GM12878 (cell line): ENCODE measurements at regions not wholly inside any gene's neighbourhood (a gene's known extent, or its start where the extent isn't known, plus 50 kb on each side); places are given as distances from the start of the nearest gene placed in this dataset.

Experiments
- ATAC-seq: fragments of 200-7000 bp; cut with Tn5 transposase; 3 replicates; pipeline ENCODE4 v1.9.1; 2020; ENCODE audit warnings: mild to moderate bottlenecking, moderate library complexity
- BruUV-seq: library from RNA; stranded (reverse); fragments of 400-500 nt; replicated peaks from 2 replicates; lab custom pipeline; 2021; lab: Mats Ljungman, UMichigan
- CTCF ChIA-PET: fragments of 300-600 bp; sonication (Branson Sonifier 250); formaldehyde crosslinking; extraction: SDS; loops from one replicate; lab custom pipeline; 2021; ENCODE audit warnings: inconsistent platforms; lab: Yijun Ruan, JAX
- POLR2A ChIA-PET: fragments of 350-600 bp; formaldehyde crosslinking; extraction: SDS; loops from one replicate; lab custom pipeline; 2021; ENCODE audit warnings: inconsistent platforms; lab: Charles Lee
- RAD21 ChIA-PET: fragments of 300-600 bp; sonication (Branson Sonifier 250); formaldehyde crosslinking; loops from one replicate; lab custom pipeline; 2023; ENCODE audit warnings: antibody characterized with exemption; ENCODE audit not compliant: unreplicated experiment; lab: Charles Lee
- SMC1A ChIA-PET: fragments of 300-600 bp; sonication (Branson Sonifier 250); formaldehyde crosslinking; loops from one replicate; lab custom pipeline; 2023; ENCODE audit not compliant: unreplicated experiment, uncharacterized antibody; lab: Charles Lee
- DNase-seq: peaks from one replicate; pipeline ENCODE4 v3.0.0-alpha.2; 2011; ENCODE audit warnings: low read depth, low spot score
- FAIRE-seq: peaks from 3 replicates; lab custom pipeline; 2011; peaks lifted over from hg19 to GRCh38; lab: Jason Lieb, UNC
- H2AFZ ChIP-seq: 2 replicates; pipeline ENCODE4 v1.6.0; 2011; ENCODE audit warnings: low read depth, low read length, control low read depth; ENCODE audit not compliant: control insufficient read depth
- H3K27ac ChIP-seq: 2 replicates; pipeline ENCODE4 v1.5.1; 2011; ENCODE audit warnings: control low read depth; ENCODE audit not compliant: control insufficient read depth, insufficient read depth
- H3K27me3 ChIP-seq, 2 experiments: replicated peaks in 1 of 2; 2 replicates each; pipeline versions ENCODE4 v1.6.0 to v1.6.1; 2011; ENCODE audit warnings: low read length in 1 of 2; ENCODE audit not compliant: control insufficient read depth in 2 of 2, insufficient read depth in 2 of 2
- H3K36me3 ChIP-seq, 2 experiments: 2 replicates each; pipeline ENCODE4 v1.5.1; 2011; ENCODE audit warnings: low read length in 1 of 2; ENCODE audit not compliant: control insufficient read depth in 2 of 2, insufficient read depth in 2 of 2
- H3K4me1 ChIP-seq: 2 replicates; pipeline ENCODE4 v1.6.1; 2011; ENCODE audit warnings: mild to moderate bottlenecking, low read length, moderate library complexity, mixed read lengths; ENCODE audit not compliant: control insufficient read depth, insufficient read depth
- H3K4me2 ChIP-seq: 2 replicates; pipeline ENCODE4 v1.6.0; 2011; ENCODE audit warnings: control low read depth; ENCODE audit not compliant: control insufficient read depth, insufficient read depth
- H3K4me3 ChIP-seq: fragments of 200-600 bp; sonication (generic); 2 replicates; pipeline ENCODE4 v1.5.1; 2016
- H3K79me2 ChIP-seq: 2 replicates; pipeline ENCODE4 v1.6.0; 2011; ENCODE audit warnings: low read length; ENCODE audit not compliant: control insufficient read depth, insufficient read depth
- H3K9ac ChIP-seq: 2 replicates; pipeline ENCODE4 v1.8.0; 2011; ENCODE audit warnings: low read length, control low read depth, mixed read lengths; ENCODE audit not compliant: control insufficient read depth, insufficient read depth
- H3K9me3 ChIP-seq: replicated peaks from 3 replicates; pipeline ENCODE4 v1.5.1; 2011; ENCODE audit warnings: mild to moderate bottlenecking, low read length; ENCODE audit not compliant: control insufficient read depth, insufficient read depth
- H4K20me1 ChIP-seq: 2 replicates; pipeline ENCODE4 v1.6.0; 2011; ENCODE audit not compliant: control insufficient read depth, insufficient read depth
- CHD1 ChIP-seq: IDR thresholded peaks from 2 replicates; pipeline ENCODE4 v1.6.1; 2012; ENCODE audit warnings: low read depth, low read length, improper control_type of control experiment
- EGR1 ChIP-seq, 2 experiments: IDR thresholded peaks; 1 replicate in 1 of 2; 2 replicates in 1 of 2; pipeline ENCODE4 v1.6.1; 2011 to 2012; ENCODE audit warnings: low read depth in 2 of 2, low read length in 2 of 2, borderline replicate concordance in 1 of 2, mild to moderate bottlenecking in 1 of 2, moderate library complexity in 1 of 2
- FOXM1 ChIP-seq: IDR thresholded peaks from 2 replicates; pipeline ENCODE4 v1.6.1; 2012; ENCODE audit warnings: low read depth, mild to moderate bottlenecking, inconsistent platforms, low read length, moderate library complexity
- KDM1A ChIP-seq: fragments of 200-600 bp; sonication (generic); IDR thresholded peaks from 2 replicates; pipeline ENCODE4 v1.6.1; 2016; ENCODE audit warnings: borderline replicate concordance
- MEF2A ChIP-seq: IDR thresholded peaks from 2 replicates; pipeline ENCODE4 v1.6.1; 2011; ENCODE audit warnings: low read depth, mild to moderate bottlenecking, low read length, moderate library complexity; ENCODE audit not compliant: insufficient read depth
- MLLT1 ChIP-seq: fragments of 450-650 bp; IDR thresholded peaks from 2 replicates; pipeline ENCODE4 v1.6.1; 2016; ENCODE audit warnings: mild to moderate bottlenecking
- NFYB ChIP-seq: IDR thresholded peaks from 2 replicates; pipeline ENCODE4 v1.6.1; 2011; ENCODE audit warnings: low read depth, mild to moderate bottlenecking, low read length, improper control_type of control experiment, moderate library complexity; ENCODE audit not compliant: insufficient read depth
- NRF1 ChIP-seq: conservative IDR thresholded peaks from 2 replicates; pipeline ENCODE4 v1.6.1; 2011; ENCODE audit warnings: mild to moderate bottlenecking, low read depth, low read length, improper control_type of control experiment
- PAX5 ChIP-seq: IDR thresholded peaks from 2 replicates; pipeline ENCODE4 v1.6.1; 2011; ENCODE audit warnings: low read depth, low read length, borderline replicate concordance
- SMARCA5 ChIP-seq: fragments of 450-650 bp; IDR thresholded peaks from 2 replicates; pipeline ENCODE4 v1.6.1; 2017; ENCODE audit warnings: mild to moderate bottlenecking
- SREBF2 ChIP-seq: IDR thresholded peaks from 2 replicates; pipeline ENCODE4 v1.6.1; 2012; ENCODE audit warnings: mild to moderate bottlenecking, low read length
- USF1 ChIP-seq: IDR thresholded peaks from 2 replicates; pipeline ENCODE4 v1.6.1; 2011; ENCODE audit warnings: borderline replicate concordance, low read depth, mild to moderate bottlenecking, moderate library complexity, mixed read lengths, low read length; ENCODE audit not compliant: insufficient read depth; ENCODE audit errors: extremely low read length
- ZNF687 ChIP-seq: fragments of 450-650 bp; IDR thresholded peaks from 2 replicates; pipeline ENCODE4 v1.6.1; 2017; ENCODE audit warnings: mild to moderate bottlenecking, moderate library complexity
- WGBS: methylation state at CpG from one replicate; pipeline ENCODE4 v1.1.6; 2016; ENCODE audit warnings: low lambda C conversion rate; ENCODE audit not compliant: insufficient replicate concordance, insufficient coverage; ENCODE audit errors: missing lambda C conversion rate; 5-methylcytosine and 5-hydroxymethylcytosine counted together
- in situ Hi-C: fragments of 300-500 bp; cut with MboI; formaldehyde crosslinking; loops from 9 replicates; pipeline ENCODE4 v1.14.3; 2018; ENCODE audit warnings: mixed read lengths
- intact Hi-C: fragments of 100-400 bp; cut with micrococcal nuclease; formaldehyde crosslinking; loops from one replicate; pipeline ENCODE4 v1.14.2; 2022; ENCODE audit not compliant: unreplicated experiment

- Histone ChIP-seq H3K27ac (no peak overlapping the region), H2AFZ (no peak overlapping the region), H3K4me2 (no peak overlapping the region), H3K4me3 (no peak overlapping the region), H3K9me3 (no peaks in the 10 kb centered on the region; the same call in 2 of the 3 replicates), H3K79me2 (no peaks in the 10 kb centered on the region), H3K4me1 (no peaks in the 10 kb centered on the region), H3K36me3 (no peaks in the 10 kb centered on the region), H4K20me1 (no peaks in the 10 kb centered on the region), H3K27me3 (no peaks in the 10 kb centered on the region), H3K9ac (no peak overlapping the region)
- ChIA-PET POLR2A (no interaction called here), CTCF (no interaction called here), SMC1A (no interaction called here), RAD21 (no interaction called here)
- in situ Hi-C loops: no loop called here
- 0% methylated on average over 1 of the region's 1 CpG for WGBS
- no TSS peak for BruUV-seq
- FAIRE-seq (no peak), DNase-seq (no peak), ATAC-seq (no peak)
- intact Hi-C loops: no loop called here
- TF ChIP-seq MLLT1: no peak
- no peak for TF ChIP-seq SMARCA5
- TF ChIP-seq SREBF2: no peak
- no peak for TF ChIP-seq USF1
- no peak for TF ChIP-seq EGR1 (IDR thresholded peaks at IDR 0.05; ENCODE audit: borderline replicate concordance in 1 of 2, low read depth in 2 of 2, low read length in 2 of 2)
- no peak for TF ChIP-seq PAX5
- TF ChIP-seq NFYB: no peak
- TF ChIP-seq CHD1: no peak
- no peak for TF ChIP-seq NRF1
- TF ChIP-seq MEF2A: no peak
- TF ChIP-seq ZNF687: no peak
- TF ChIP-seq KDM1A: no peak
- no peak for TF ChIP-seq FOXM1
These were observed 63.7 kb upstream of the SPINK5 start for GRCh38 chr5:148000036-148000435.
